GM12864 (cell line): ENCODE measurements at regions not wholly inside any gene's neighbourhood (a gene's known extent, or its start where the extent isn't known, plus 50 kb on each side); places are given as distances from the start of the nearest gene placed in this dataset.

Experiments used
- DNase-seq: peaks from one replicate; pipeline ENCODE4 v3.0.0-alpha.2; 2011; ENCODE audit warnings: low read depth
- H3K4me3 ChIP-seq: 2 replicates; pipeline ENCODE4 v1.5.1; 2011; ENCODE audit warnings: mild to moderate bottlenecking, low read depth, low read length, control low read depth
- CTCF ChIP-seq: IDR thresholded peaks from 2 replicates; pipeline ENCODE4 v1.5.1; 2011; ENCODE audit warnings: low read depth, mild to moderate bottlenecking, moderate library complexity, low read length, control low read depth, inconsistent platforms; ENCODE audit errors: missing control alignments

GRCh38 chr7:9250876-9251275, 817.5 kb downstream of the NXPH1 start:
- H3K4me3 ChIP-seq, result no peak overlapping the region
- no peak for TF ChIP-seq CTCF
- no peak for DNase-seq

GRCh38 chr7:9264395-9264794, 831.0 kb downstream of the NXPH1 start:
- no peak for TF ChIP-seq CTCF
- DNase-seq, result no peak
- H3K4me3 ChIP-seq, result no peak overlapping the region

- no peak for DNase-seq
- H3K4me3 ChIP-seq, result no peak overlapping the region
- TF ChIP-seq CTCF, result no peak
These were observed 846.7 kb downstream of the NXPH1 start for GRCh38 chr7:9280088-9280487.

GRCh38 chr7:9283246-9283645, 849.8 kb downstream of the NXPH1 start:
- no peak overlapping the region for H3K4me3 ChIP-seq
- no peak for DNase-seq
- no peak for TF ChIP-seq CTCF

- no peak overlapping the region for H3K4me3 ChIP-seq
- no peak for TF ChIP-seq CTCF
- DNase-seq, result no peak
These were observed 869.0 kb downstream of the NXPH1 start for GRCh38 chr7:9302436-9302835.

- H3K4me3 ChIP-seq, result no peak overlapping the region
- DNase-seq, result no peak
- TF ChIP-seq CTCF, result no peak
These were observed 873.7 kb downstream of the NXPH1 start for GRCh38 chr7:9307131-9307530.

GRCh38 chr7:9324513-9324912, 891.1 kb downstream of the NXPH1 start:
- DNase-seq, result no peak
- TF ChIP-seq CTCF, result no peak
- no peak overlapping the region for H3K4me3 ChIP-seq
